Retinal pigment epithelial cell (primary cell): ENCODE measurements at regions not wholly inside any gene's neighbourhood (a gene's known extent, or its start where the extent isn't known, plus 50 kb on each side); places are given as distances from the start of the nearest gene placed in this dataset.
"Not testable (repeated sequence)": the region's sequence is repeated elsewhere in the genome, so short reads cannot be mapped to it uniquely, and the experiment has no call there.

Experiments
- DNase-seq: peaks from one replicate; pipeline ENCODE4 v3.0.0-alpha.2; 2010; ENCODE audit warnings: low read depth
- H3K4me3 ChIP-seq: 2 replicates; pipeline ENCODE4 v1.5.1; 2011; ENCODE audit warnings: mild to moderate bottlenecking, low read length, control low read depth, moderate library complexity
- CTCF ChIP-seq: conservative IDR thresholded peaks from 2 replicates; pipeline ENCODE4 v1.5.1; 2011; ENCODE audit warnings: low read depth, low read length, control low read depth, inconsistent platforms

- DNase-seq = no peak
- H3K4me3 ChIP-seq = no peak overlapping the region
- no peak for TF ChIP-seq CTCF
These were observed 265.8 kb upstream of the MEIS1 start for GRCh38 chr2:66169076-66169475.

GRCh38 chr2:66164470-66164869, 270.5 kb upstream of the MEIS1 start:
- no peak for TF ChIP-seq CTCF
- no peak for DNase-seq
- H3K4me3 ChIP-seq = no peak overlapping the region

- TF ChIP-seq CTCF = no peak
- no peak overlapping the region for H3K4me3 ChIP-seq
- no peak for DNase-seq
These were observed 278.8 kb upstream of the MEIS1 start for GRCh38 chr2:66156171-66156570.

- H3K4me3 ChIP-seq = no peak overlapping the region
- TF ChIP-seq CTCF = no peak
- DNase-seq = no peak
These were observed 281.0 kb upstream of the MEIS1 start for GRCh38 chr2:66153941-66154340.

GRCh38 chr2:66145490-66145889, 289.4 kb upstream of the MEIS1 start:
- no peak for DNase-seq
- no peak overlapping the region for H3K4me3 ChIP-seq
- no peak for TF ChIP-seq CTCF

- not testable (repeated sequence) for H3K4me3 ChIP-seq, DNase-seq
These were observed 290.6 kb upstream of the MEIS1 start for GRCh38 chr2:66144324-66144723.

GRCh38 chr2:66137606-66138130, 297.3 kb upstream of the MEIS1 start:
- DNase-seq = no peak
- no peak for TF ChIP-seq CTCF
- H3K4me3 ChIP-seq = no peak overlapping the region

- TF ChIP-seq CTCF = no peak
- no peak for DNase-seq
- H3K4me3 ChIP-seq = no peak overlapping the region
These were observed 300.7 kb upstream of the MEIS1 start for GRCh38 chr2:66134138-66134701.
